ENCODE measurements at regions not wholly inside any gene's neighbourhood (a gene's known extent, or its start where the extent isn't known, plus 50 kb on each side); places are given as distances from the start of the nearest gene placed in this dataset.

DNA sequence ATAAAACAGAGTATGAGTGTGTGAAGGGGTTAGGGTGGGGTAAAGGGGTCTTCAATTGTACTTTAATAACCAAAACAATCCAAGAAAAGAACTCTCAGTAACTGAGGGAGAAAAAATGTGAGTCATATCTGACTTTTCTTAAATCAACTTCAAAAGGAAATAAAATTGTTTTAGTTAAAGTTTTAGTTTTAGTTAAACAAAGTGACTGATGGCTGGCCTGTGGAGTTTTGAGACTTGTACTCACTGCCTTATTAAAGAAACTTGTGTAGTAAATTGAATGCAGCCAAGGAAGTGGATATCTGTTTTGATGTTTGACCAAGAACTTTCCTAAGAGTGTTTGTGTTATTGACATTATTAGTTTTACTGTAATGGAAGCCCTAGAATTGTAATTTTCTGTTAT, 2032.6 kb downstream of the MAT2B start:
- H3K27ac Mint-ChIP-seq (ENCODE audit: low read depth): no peak overlapping the region
- peaks cover 6% of the 10 kb centered on the region for H3K9me3 Mint-ChIP-seq
- H3K4me3 Mint-ChIP-seq: no peak overlapping the region
- ATAC-seq (replicated peaks; ENCODE audit: extremely low read depth, poor library complexity, severe bottlenecking) (no peak), DNase-seq (ENCODE audit: low spot score in 2 of 2) (no peak)
- H3K4me1 Mint-ChIP-seq: no peaks in the 10 kb centered on the region
- H3K36me3 Mint-ChIP-seq (ENCODE audit: insufficient read depth): no peaks in the 10 kb centered on the region
- no peaks in the 10 kb centered on the region for H3K27me3 Mint-ChIP-seq

DNA sequence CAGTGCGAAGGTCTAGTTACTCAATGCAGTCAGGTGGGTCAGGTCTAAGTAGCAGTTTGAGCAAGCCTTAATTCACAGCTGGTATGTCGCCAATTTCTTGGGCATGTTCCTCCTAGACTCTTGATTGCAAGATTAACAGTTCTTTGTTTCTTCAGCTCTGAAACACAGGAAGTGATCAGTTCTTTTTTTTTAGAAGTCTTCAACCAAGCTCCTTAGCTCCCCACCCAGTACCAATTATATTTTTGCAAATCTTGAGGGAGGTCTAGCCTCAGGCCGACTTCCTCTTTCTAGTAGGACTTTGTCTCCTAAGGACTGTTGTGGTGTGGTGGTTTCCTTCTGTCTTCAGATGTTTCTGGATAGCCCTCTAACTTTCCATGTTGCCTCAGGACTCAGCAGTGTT, 2054.2 kb downstream of the MAT2B start:
- H3K4me3 Mint-ChIP-seq: no peak overlapping the region
- no peaks in the 10 kb centered on the region for H3K27me3 Mint-ChIP-seq
- no peaks in the 10 kb centered on the region for H3K36me3 Mint-ChIP-seq (ENCODE audit: insufficient read depth)
- ATAC-seq (replicated peaks; ENCODE audit: extremely low read depth, poor library complexity, severe bottlenecking): no peak
- no peaks in the 10 kb centered on the region for H3K9me3 Mint-ChIP-seq
- no peak overlapping the region for H3K27ac Mint-ChIP-seq (ENCODE audit: low read depth)
- no peak for DNase-seq (ENCODE audit: low spot score in 2 of 2)
- H3K4me1 Mint-ChIP-seq: no peaks in the 10 kb centered on the region

DNA sequence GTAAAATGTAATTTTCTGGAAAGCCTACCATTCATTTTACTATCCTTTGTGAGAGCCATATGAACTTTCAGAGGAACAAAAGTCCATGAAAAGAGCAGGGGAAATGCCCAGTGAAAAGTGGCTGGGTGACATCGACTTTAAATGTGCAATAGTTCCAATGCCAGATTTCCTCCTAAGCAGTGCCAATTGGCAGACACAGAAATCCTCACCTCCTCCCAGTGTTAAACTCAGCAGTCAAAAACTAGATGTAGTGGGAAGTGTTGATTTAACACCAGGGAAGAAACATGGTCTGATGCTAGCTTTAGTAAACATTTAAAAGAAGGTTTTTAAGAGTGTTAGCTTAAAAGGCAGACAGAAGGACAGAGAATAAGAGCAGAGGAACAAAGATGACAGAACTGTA, 2055.2 kb downstream of the MAT2B start:
- no peak overlapping the region for H3K27ac Mint-ChIP-seq (ENCODE audit: low read depth)
- no peaks in the 10 kb centered on the region for H3K4me1 Mint-ChIP-seq
- H3K27me3 Mint-ChIP-seq: no peaks in the 10 kb centered on the region
- H3K36me3 Mint-ChIP-seq (ENCODE audit: insufficient read depth): no peaks in the 10 kb centered on the region
- no peak for DNase-seq (ENCODE audit: low spot score in 2 of 2)
- no peak overlapping the region for H3K4me3 Mint-ChIP-seq
- H3K9me3 Mint-ChIP-seq: no peaks in the 10 kb centered on the region
- ATAC-seq (replicated peaks; ENCODE audit: extremely low read depth, poor library complexity, severe bottlenecking): no peak

DNA sequence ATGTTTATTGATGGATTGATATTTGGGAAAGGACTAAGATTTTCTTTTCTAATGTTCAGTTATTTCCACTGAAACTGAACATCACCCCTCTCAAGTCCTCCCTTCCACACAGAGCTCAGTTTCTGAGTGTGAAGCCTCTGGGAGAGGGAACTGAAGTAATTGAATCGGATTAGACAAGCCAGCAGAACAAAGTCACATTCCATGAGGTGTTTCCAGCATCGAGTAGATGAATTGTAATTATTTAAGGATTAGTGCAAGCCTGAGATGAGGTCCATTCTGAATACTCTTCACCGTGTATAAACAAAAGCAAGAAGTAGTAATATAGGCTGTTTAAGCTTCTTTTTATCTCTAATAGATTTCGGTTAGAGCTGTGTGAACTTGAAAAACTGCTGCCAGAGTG, 2060.5 kb downstream of the MAT2B start:
- no peak for ATAC-seq (replicated peaks; ENCODE audit: extremely low read depth, poor library complexity, severe bottlenecking)
- no peaks in the 10 kb centered on the region for H3K27me3 Mint-ChIP-seq
- no peak overlapping the region for H3K27ac Mint-ChIP-seq (ENCODE audit: low read depth)
- H3K9me3 Mint-ChIP-seq: peaks cover 8% of the 10 kb centered on the region
- DNase-seq (ENCODE audit: low spot score in 2 of 2): no peak
- no peak overlapping the region for H3K4me3 Mint-ChIP-seq
- H3K4me1 Mint-ChIP-seq: no peaks in the 10 kb centered on the region
- H3K36me3 Mint-ChIP-seq (ENCODE audit: insufficient read depth): no peaks in the 10 kb centered on the region

DNA sequence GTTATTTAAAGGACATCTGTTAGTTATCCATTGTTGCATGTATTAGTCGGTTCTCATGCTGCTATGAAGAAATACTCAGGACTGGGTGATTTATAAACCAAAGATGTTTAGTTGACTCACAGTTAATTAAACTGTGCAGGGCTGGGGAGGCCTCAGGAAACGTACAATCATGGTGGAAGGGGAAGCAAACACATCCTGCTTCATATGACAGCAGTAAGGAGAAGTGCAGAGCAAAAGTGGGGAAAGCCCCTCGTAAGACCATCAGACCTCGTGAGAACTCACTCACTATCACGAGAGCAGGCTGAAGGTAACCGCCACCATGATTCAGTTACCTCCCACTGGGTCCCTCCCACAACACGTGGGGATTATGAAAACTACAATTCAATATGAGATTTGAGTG, 2064.1 kb downstream of the MAT2B start:
- no peaks in the 10 kb centered on the region for H3K27me3 Mint-ChIP-seq
- H3K27ac Mint-ChIP-seq (ENCODE audit: low read depth): no peak overlapping the region
- peaks cover 25% of the 10 kb centered on the region for H3K9me3 Mint-ChIP-seq
- ATAC-seq (replicated peaks; ENCODE audit: extremely low read depth, poor library complexity, severe bottlenecking) (no peak), DNase-seq (ENCODE audit: low spot score in 2 of 2) (no peak)
- no peaks in the 10 kb centered on the region for H3K4me1 Mint-ChIP-seq
- H3K36me3 Mint-ChIP-seq (ENCODE audit: insufficient read depth): no peaks in the 10 kb centered on the region
- no peak overlapping the region for H3K4me3 Mint-ChIP-seq

DNA sequence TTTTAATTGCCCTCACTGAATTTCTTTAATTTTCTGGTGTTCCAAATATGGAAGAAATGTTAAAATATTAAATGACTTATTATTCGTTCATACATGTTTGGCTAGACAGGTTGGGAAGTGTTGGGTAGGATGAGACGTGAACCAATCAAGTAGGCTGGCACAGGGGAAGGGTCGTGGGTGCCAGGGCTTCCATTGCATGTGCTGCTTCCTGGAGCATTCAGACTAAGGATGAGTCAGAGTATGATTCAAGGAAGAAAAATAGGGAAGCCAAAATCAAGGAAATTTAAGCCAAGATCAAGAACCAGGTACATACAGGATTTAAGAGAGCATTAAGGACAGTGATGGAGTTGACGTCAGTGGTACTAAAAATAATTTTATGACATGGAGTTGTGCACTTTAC, 2068.0 kb downstream of the MAT2B start:
- Mint-ChIP-seq H3K9me3 (peaks cover 25% of the 10 kb centered on the region), H3K4me1 (no peaks in the 10 kb centered on the region), H3K4me3 (no peak overlapping the region), H3K27me3 (no peaks in the 10 kb centered on the region), H3K27ac (ENCODE audit: low read depth) (no peak overlapping the region), H3K36me3 (ENCODE audit: insufficient read depth) (no peaks in the 10 kb centered on the region)
- DNase-seq (ENCODE audit: low spot score in 2 of 2) (no peak), ATAC-seq (replicated peaks; ENCODE audit: extremely low read depth, poor library complexity, severe bottlenecking) (no peak)

DNA sequence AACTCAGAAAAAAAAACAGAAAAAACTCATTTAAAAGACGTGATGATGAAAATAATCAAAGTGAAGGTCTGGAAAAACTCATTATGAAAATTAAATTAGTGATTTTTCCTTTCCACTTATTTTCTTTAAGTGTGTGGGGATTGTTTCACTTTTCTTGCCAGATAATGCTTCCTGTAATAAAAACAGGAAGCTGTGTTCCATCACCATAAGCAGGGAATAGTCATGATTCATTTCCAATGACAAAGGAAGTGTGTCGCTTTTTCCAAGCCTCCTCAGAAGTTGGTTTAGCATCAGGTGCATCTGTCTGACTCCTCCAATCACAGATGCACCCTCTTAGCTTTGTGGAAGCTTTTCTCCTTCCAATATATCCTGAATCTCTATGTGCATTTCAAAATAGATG, 2068.7 kb downstream of the MAT2B start:
- no peak overlapping the region for H3K27ac Mint-ChIP-seq (ENCODE audit: low read depth)

DNA sequence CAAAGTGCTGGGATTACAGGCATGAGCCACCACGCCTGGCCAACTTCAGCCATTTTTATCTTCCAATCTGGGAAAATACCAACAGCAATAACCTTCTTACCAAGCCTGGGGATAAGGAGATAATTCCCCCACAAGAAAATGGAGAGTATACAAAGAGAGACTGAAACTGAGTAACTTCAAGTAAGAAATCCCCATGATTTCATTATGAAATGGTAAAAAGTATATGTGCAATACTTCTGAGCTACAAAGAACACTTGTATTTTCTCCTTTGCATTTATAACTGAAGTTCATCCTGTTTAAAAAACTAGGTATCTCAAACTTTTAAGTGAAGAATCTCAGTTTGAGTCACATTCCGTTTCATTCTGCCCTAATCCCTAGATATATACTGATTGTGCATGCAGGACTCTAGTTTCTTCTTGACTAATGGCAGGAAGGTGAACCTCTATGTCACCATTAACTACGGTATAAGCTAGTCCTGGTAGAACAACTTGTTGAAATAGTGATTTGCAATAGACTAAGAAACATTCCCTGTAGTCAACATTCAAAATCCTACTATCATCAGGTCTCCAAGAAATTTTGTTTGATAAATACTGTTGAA, 2071.4 kb downstream of the MAT2B start:
- ATAC-seq (replicated peaks; ENCODE audit: extremely low read depth, poor library complexity, severe bottlenecking): no peak

More for the DNA sequence above, 2068.7 kb downstream of the MAT2B start:
- no peak for ATAC-seq (replicated peaks; ENCODE audit: extremely low read depth, poor library complexity, severe bottlenecking)
- Mint-ChIP-seq H3K27me3 (no peaks in the 10 kb centered on the region), H3K9me3 (peaks cover 25% of the 10 kb centered on the region), H3K36me3 (ENCODE audit: insufficient read depth) (no peaks in the 10 kb centered on the region), H3K4me1 (no peaks in the 10 kb centered on the region), H3K4me3 (no peak overlapping the region)
- DNase-seq (ENCODE audit: low spot score in 2 of 2): no peak

DNA sequence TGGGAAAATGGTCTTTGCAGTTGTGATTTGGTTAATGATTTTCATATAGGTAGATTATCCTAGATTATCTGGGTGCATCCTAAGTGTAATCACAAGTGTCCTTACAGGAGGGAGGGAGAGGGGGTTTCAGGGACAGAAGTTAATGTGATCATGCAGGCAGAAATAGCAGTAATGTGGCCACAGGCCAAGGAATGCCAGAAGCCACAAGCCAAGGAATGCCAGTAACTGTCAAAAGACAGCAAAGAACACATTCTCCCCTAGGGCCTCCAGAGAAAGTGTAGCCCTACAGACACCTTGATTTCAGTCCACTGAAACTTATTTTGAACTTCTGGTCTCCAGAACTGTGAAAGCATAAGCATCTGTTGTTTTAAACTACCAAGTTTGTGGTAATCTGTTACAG, 2074.5 kb downstream of the MAT2B start:
- Mint-ChIP-seq H3K27me3 (no peaks in the 10 kb centered on the region), H3K4me3 (no peak overlapping the region), H3K27ac (ENCODE audit: low read depth) (no peak overlapping the region), H3K4me1 (no peaks in the 10 kb centered on the region), H3K9me3 (no peaks in the 10 kb centered on the region), H3K36me3 (ENCODE audit: insufficient read depth) (no peaks in the 10 kb centered on the region)
- DNase-seq (ENCODE audit: low spot score in 2 of 2): no peak
- no peak for ATAC-seq (replicated peaks; ENCODE audit: extremely low read depth, poor library complexity, severe bottlenecking)

More for the DNA sequence above, 2071.4 kb downstream of the MAT2B start:
- no peak for DNase-seq (ENCODE audit: low spot score in 2 of 2)
- Mint-ChIP-seq H3K27me3 (no peaks in the 10 kb centered on the region), H3K4me3 (no peak overlapping the region), H3K9me3 (peaks cover 11% of the 10 kb centered on the region), H3K27ac (ENCODE audit: low read depth) (no peak overlapping the region), H3K4me1 (no peaks in the 10 kb centered on the region), H3K36me3 (ENCODE audit: insufficient read depth) (no peaks in the 10 kb centered on the region)

DNA sequence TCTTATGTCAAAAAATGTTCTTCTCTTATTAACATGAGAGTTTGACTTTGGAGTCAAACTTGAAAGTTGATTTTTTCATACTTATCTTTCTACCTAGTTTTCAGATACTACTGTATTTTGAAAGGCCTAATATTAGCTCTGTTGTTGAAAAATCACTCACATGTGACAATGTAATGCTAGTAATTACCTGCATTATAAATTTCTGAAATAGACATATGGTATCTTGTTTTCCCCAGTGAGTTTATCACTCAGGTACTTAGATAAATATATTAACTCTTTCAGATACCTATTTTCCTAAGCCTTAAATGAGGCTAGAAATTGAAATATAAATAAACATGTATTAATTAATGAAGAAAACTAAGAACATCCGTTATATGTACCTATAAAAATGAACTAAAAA, 2089.3 kb downstream of the MAT2B start:
- no peak for DNase-seq (ENCODE audit: low spot score in 2 of 2)
- no peak for ATAC-seq (replicated peaks; ENCODE audit: extremely low read depth, poor library complexity, severe bottlenecking)
- H3K4me1 Mint-ChIP-seq: no peaks in the 10 kb centered on the region
- H3K4me3 Mint-ChIP-seq: no peak overlapping the region
- peaks cover 2% of the 10 kb centered on the region for H3K36me3 Mint-ChIP-seq (ENCODE audit: insufficient read depth)
- no peaks in the 10 kb centered on the region for H3K27me3 Mint-ChIP-seq
- H3K27ac Mint-ChIP-seq (ENCODE audit: low read depth): no peak overlapping the region
- H3K9me3 Mint-ChIP-seq: peaks cover 35% of the 10 kb centered on the region

DNA sequence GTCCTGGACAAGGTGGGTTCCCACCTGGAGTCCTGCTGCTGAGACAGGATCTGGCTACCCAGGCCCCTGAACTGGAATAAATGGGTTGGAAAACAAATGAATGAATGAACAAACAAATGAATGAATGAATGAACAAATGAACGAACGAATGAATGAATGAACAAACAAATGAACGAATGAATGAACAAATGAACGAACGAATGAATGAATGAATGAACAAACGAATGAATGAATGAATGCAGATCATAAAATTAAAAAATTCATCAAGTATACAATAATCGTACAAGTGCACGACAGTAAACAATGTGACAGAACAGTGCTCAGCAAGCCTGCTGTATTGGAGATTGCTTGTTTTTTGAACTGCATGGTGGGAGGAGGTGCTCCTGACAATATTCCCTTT, 2097.1 kb downstream of the MAT2B start:
- Mint-ChIP-seq H3K9me3 (peaks cover 36% of the 10 kb centered on the region), H3K4me3 (no peak overlapping the region), H3K4me1 (no peaks in the 10 kb centered on the region), H3K27ac (ENCODE audit: low read depth) (no peak overlapping the region), H3K27me3 (no peaks in the 10 kb centered on the region), H3K36me3 (ENCODE audit: insufficient read depth) (peaks cover 2% of the 10 kb centered on the region)
- ATAC-seq (replicated peaks; ENCODE audit: extremely low read depth, poor library complexity, severe bottlenecking): no peak
- DNase-seq (ENCODE audit: low spot score in 2 of 2): no peak

DNA sequence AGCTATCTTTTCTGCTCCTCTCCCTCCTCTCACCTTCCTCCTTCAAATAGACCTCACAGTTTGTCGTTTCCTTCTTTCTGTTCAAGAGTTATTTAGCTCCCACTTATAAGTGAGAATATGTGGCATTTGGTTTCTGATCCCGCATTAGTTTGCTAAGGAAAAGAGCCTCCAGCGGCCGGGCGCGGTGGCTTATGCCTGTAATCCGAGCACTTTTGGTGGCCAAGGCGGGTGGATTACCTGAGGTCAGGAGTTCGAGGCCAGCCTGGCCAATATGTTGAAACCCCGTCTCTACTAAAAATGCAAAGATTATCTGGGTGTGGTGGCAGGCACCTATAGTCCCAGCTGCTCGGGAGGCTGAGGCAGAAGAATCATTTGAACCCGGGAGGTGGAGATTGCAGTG, 2101.6 kb downstream of the MAT2B start:
- Mint-ChIP-seq H3K36me3 (ENCODE audit: insufficient read depth) (no peaks in the 10 kb centered on the region), H3K9me3 (peaks cover 23% of the 10 kb centered on the region), H3K27ac (ENCODE audit: low read depth) (no peak overlapping the region), H3K27me3 (no peaks in the 10 kb centered on the region), H3K4me1 (no peaks in the 10 kb centered on the region), H3K4me3 (no peak overlapping the region)
- no peak for ATAC-seq (replicated peaks; ENCODE audit: extremely low read depth, poor library complexity, severe bottlenecking)
- DNase-seq (ENCODE audit: low spot score in 2 of 2): no peak

DNA sequence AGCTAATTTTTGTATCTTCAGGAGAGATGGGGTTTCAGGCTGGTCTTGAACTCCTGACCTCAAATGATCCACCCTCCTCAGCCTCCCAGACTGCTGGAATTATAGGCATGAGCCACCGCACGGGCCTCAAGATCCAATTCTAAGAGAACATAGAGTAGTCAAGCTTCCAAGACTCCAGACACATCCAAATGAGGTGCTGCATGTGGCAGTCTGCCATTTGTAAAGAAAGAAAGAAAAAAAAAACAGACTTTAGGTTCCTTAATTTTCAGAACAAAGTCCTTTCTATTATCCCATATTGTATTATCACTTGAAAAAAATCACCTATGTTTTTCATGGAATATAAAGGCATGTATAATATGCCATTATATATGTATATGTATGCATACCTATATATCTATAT, 2104.5 kb downstream of the MAT2B start:
- H3K27ac Mint-ChIP-seq (ENCODE audit: low read depth): no peak overlapping the region
- no peaks in the 10 kb centered on the region for H3K27me3 Mint-ChIP-seq
- no peaks in the 10 kb centered on the region for H3K36me3 Mint-ChIP-seq (ENCODE audit: insufficient read depth)
- H3K4me1 Mint-ChIP-seq: no peaks in the 10 kb centered on the region
- H3K4me3 Mint-ChIP-seq: no peak overlapping the region
- DNase-seq (ENCODE audit: low spot score in 2 of 2) (no peak), ATAC-seq (replicated peaks; ENCODE audit: extremely low read depth, poor library complexity, severe bottlenecking) (no peak)
- H3K9me3 Mint-ChIP-seq: peaks cover 22% of the 10 kb centered on the region
